ENCODE measurements at regions not wholly inside any gene's neighbourhood (a gene's known extent, or its start where the extent isn't known, plus 50 kb on each side); places are given as distances from the start of the nearest gene placed in this dataset.
"Not testable (repeated sequence)": the region's sequence is repeated elsewhere in the genome, so short reads cannot be mapped to it uniquely, and the experiment has no call there.

GRCh38 chr16:35795361-35796029 lies 2336.1 kb downstream of the TP53TG3F start:
- no peak for DNase-seq (ENCODE audit: low read depth)
- TF ChIP-seq, protein P1, sequence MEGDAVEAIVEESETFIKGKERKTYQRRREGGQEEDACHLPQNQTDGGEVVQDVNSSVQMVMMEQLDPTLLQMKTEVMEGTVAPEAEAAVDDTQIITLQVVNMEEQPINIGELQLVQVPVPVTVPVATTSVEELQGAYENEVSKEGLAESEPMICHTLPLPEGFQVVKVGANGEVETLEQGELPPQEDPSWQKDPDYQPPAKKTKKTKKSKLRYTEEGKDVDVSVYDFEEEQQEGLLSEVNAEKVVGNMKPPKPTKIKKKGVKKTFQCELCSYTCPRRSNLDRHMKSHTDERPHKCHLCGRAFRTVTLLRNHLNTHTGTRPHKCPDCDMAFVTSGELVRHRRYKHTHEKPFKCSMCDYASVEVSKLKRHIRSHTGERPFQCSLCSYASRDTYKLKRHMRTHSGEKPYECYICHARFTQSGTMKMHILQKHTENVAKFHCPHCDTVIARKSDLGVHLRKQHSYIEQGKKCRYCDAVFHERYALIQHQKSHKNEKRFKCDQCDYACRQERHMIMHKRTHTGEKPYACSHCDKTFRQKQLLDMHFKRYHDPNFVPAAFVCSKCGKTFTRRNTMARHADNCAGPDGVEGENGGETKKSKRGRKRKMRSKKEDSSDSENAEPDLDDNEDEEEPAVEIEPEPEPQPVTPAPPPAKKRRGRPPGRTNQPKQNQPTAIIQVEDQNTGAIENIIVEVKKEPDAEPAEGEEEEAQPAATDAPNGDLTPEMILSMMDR (conservative IDR thresholded peaks at IDR 0.05; ENCODE audit: control insufficient read depth, insufficient read depth, low read depth, low read length): no peak
- no peak overlapping the region for H3K4me3 ChIP-seq (ENCODE audit: control insufficient read depth, low read depth, low read length)

DNA sequence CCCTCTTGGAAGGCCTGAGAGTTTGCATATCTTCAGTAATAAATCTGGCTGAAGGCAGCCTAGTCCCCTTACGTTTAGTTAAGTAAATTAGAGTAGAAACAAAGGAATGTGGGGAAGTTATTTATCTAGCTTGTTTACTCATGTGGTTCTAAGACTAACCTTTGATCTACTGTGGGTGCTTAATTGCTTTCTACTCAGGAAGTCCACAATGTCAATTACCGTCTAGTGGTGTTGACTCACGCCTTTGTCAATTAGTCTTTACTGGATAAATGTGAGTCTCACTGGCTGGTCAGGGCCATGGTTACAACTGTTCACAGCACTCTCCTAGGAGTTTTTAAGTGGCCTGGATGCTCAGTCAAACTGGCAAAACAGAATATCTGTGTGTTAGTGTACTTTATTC lies 2338.4 kb downstream of the TP53TG3F start:
- TF ChIP-seq, protein P1 (conservative IDR thresholded peaks at IDR 0.05; ENCODE audit: control insufficient read depth, insufficient read depth, low read depth, low read length): no peak
- no peak for DNase-seq (ENCODE audit: low read depth)
- no peak overlapping the region for H3K4me3 ChIP-seq (ENCODE audit: control insufficient read depth, low read depth, low read length)

GRCh38 chr16:35798885-35799426 lies 2339.5 kb downstream of the TP53TG3F start:
- TF ChIP-seq, protein P1 (conservative IDR thresholded peaks at IDR 0.05; ENCODE audit: control insufficient read depth, insufficient read depth, low read depth, low read length): no peak
- no peak for DNase-seq (ENCODE audit: low read depth)
- no peak overlapping the region for H3K4me3 ChIP-seq (ENCODE audit: control insufficient read depth, low read depth, low read length)

DNA sequence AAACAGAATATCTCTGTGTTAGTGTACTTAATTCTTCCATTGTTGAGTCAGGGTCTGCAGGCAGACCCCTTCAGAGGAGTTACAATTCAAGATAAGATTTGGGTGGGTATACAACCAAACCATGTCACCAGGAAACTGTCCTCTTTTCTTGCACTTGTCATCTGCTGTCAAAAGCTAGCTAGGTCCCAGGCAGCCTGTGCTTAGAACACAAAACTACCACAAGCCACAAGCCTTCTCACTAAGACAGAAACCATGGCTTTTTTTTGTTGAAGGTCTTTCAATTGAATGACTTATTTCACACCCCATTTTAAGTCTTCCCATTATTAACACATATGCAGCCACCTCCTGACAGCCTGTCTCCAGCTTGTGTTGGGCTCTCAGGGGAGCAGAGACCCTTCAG lies 2345.1 kb downstream of the TP53TG3F start:
- DNase-seq (ENCODE audit: low read depth); H3K4me3 ChIP-seq (ENCODE audit: control insufficient read depth, low read depth, low read length): not testable (repeated sequence)

- no peak for DNase-seq (ENCODE audit: low read depth)
- no peak overlapping the region for H3K4me3 ChIP-seq (ENCODE audit: control insufficient read depth, low read depth, low read length)
- TF ChIP-seq, protein P1 (conservative IDR thresholded peaks at IDR 0.05; ENCODE audit: control insufficient read depth, insufficient read depth, low read depth, low read length): no peak
These were observed 2363.9 kb downstream of the TP53TG3F start for GRCh38 chr16:35823342-35823741.

- TF ChIP-seq, protein P1 (conservative IDR thresholded peaks at IDR 0.05; ENCODE audit: control insufficient read depth, insufficient read depth, low read depth, low read length): no peak
- no peak for DNase-seq (ENCODE audit: low read depth)
These were observed 2382.2 kb downstream of the TP53TG3F start for GRCh38 chr16:35841632-35842031.

DNA sequence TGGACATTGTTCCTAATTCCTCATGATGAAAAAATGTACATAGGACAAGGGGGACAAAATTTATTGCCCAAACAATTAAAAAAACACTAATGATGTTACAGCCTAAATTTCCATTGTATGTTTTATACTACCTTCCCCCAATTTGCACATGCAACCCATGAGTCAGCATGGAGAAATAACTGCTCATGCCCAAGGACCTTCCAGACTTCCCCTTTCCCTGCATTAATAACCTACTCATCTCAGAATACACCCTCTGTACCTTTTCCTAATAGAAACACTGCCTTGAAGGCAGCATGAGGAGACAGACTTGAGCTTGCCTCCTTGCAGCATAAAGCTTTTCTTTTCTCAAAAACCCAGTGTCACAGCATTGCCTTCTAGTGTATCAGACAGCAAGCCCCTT lies 2402.8 kb downstream of the TP53TG3F start:
- DNase-seq (ENCODE audit: low read depth): no peak
- TF ChIP-seq, protein P1 (conservative IDR thresholded peaks at IDR 0.05; ENCODE audit: control insufficient read depth, insufficient read depth, low read depth, low read length): no peak
- no peak overlapping the region for H3K4me3 ChIP-seq (ENCODE audit: control insufficient read depth, low read depth, low read length)

More at GRCh38 chr16:35841632-35842031, 2382.2 kb downstream of the TP53TG3F start:
- no peak overlapping the region for H3K4me3 ChIP-seq (ENCODE audit: control insufficient read depth, low read depth, low read length)

All from fibroblast of mammary gland (primary cell).